ENCODE measurements at regions not wholly inside any gene's neighbourhood (a gene's known extent, or its start where the extent isn't known, plus 50 kb on each side); places are given as distances from the start of the nearest gene placed in this dataset.

- no peaks in the 10 kb centered on the region for H4K20me1 ChIP-seq (ENCODE audit: insufficient read depth, low read length)
- TF ChIP-seq CTCF (IDR thresholded peaks at IDR 0.05; ENCODE audit: extremely low read depth, low read depth, low read length), result peak; percentile 65
- DNase-seq (ENCODE audit: insufficient read length, low spot score, missing footprints), result no peak
- H3K4me2 ChIP-seq (ENCODE audit: insufficient read depth, low read length), result no peak overlapping the region
- H2AFZ ChIP-seq (ENCODE audit: low read length), result no peak overlapping the region
- no peak overlapping the region for H3K4me3 ChIP-seq (ENCODE audit: insufficient read depth, low read length)
- H3K27me3 ChIP-seq (ENCODE audit: insufficient read depth, low read length), result no peaks in the 10 kb centered on the region
- H3K9me3 ChIP-seq (ENCODE audit: low read depth, low read length), result no peaks in the 10 kb centered on the region
- no peaks in the 10 kb centered on the region for H3K79me2 ChIP-seq (ENCODE audit: insufficient read depth, low read length)
- no peaks in the 10 kb centered on the region for H3K36me3 ChIP-seq (ENCODE audit: insufficient read depth, low read length)
- no peak overlapping the region for H3K27ac ChIP-seq (ENCODE audit: low read depth, low read length)
- no peaks in the 10 kb centered on the region for H3K4me1 ChIP-seq (ENCODE audit: insufficient read depth, low read length)
Observed at GRCh38 chr12:77152623-77153193, 87.3 kb upstream of the E2F7 start.

- H4K20me1 ChIP-seq (ENCODE audit: insufficient read depth, low read length), result no peaks in the 10 kb centered on the region
- no peak overlapping the region for H3K4me3 ChIP-seq (ENCODE audit: insufficient read depth, low read length)
- no peaks in the 10 kb centered on the region for H3K4me1 ChIP-seq (ENCODE audit: insufficient read depth, low read length)
- no peaks in the 10 kb centered on the region for H3K79me2 ChIP-seq (ENCODE audit: insufficient read depth, low read length)
- no peaks in the 10 kb centered on the region for H3K36me3 ChIP-seq (ENCODE audit: insufficient read depth, low read length)
- no peak for TF ChIP-seq CTCF (IDR thresholded peaks at IDR 0.05; ENCODE audit: extremely low read depth, low read depth, low read length)
- H3K27ac ChIP-seq (ENCODE audit: low read depth, low read length), result no peak overlapping the region
- H3K27me3 ChIP-seq (ENCODE audit: insufficient read depth, low read length), result no peaks in the 10 kb centered on the region
- no peak overlapping the region for H2AFZ ChIP-seq (ENCODE audit: low read length)
- no peaks in the 10 kb centered on the region for H3K9me3 ChIP-seq (ENCODE audit: low read depth, low read length)
- DNase-seq (ENCODE audit: insufficient read length, low spot score, missing footprints), result no peak
- H3K4me2 ChIP-seq (ENCODE audit: insufficient read depth, low read length), result no peak overlapping the region
Observed at GRCh38 chr12:77151030-77151429, 85.7 kb upstream of the E2F7 start.

- Histone ChIP-seq H3K4me3 (ENCODE audit: insufficient read depth, low read length) (no peak overlapping the region), H3K9me3 (ENCODE audit: low read depth, low read length) (no peaks in the 10 kb centered on the region), H3K4me1 (ENCODE audit: insufficient read depth, low read length) (peaks cover 11% of the 10 kb centered on the region), H3K79me2 (ENCODE audit: insufficient read depth, low read length) (no peaks in the 10 kb centered on the region), H3K27ac (ENCODE audit: low read depth, low read length) (no peak overlapping the region), H3K4me2 (ENCODE audit: insufficient read depth, low read length) (no peak overlapping the region), H3K36me3 (ENCODE audit: insufficient read depth, low read length) (no peaks in the 10 kb centered on the region), H4K20me1 (ENCODE audit: insufficient read depth, low read length) (no peaks in the 10 kb centered on the region), H2AFZ (ENCODE audit: low read length) (no peak overlapping the region), H3K27me3 (ENCODE audit: insufficient read depth, low read length) (no peaks in the 10 kb centered on the region)
- no peak for DNase-seq (ENCODE audit: insufficient read length, low spot score, missing footprints)
- TF ChIP-seq CTCF (IDR thresholded peaks at IDR 0.05; ENCODE audit: extremely low read depth, low read depth, low read length), result no peak
Observed at GRCh38 chr12:77133566-77133965, 68.2 kb upstream of the E2F7 start.

- Histone ChIP-seq H3K27me3 (ENCODE audit: insufficient read depth, low read length) (no peaks in the 10 kb centered on the region), H3K27ac (ENCODE audit: low read depth, low read length) (no peak overlapping the region), H3K79me2 (ENCODE audit: insufficient read depth, low read length) (no peaks in the 10 kb centered on the region), H2AFZ (ENCODE audit: low read length) (no peak overlapping the region), H3K9me3 (ENCODE audit: low read depth, low read length) (no peaks in the 10 kb centered on the region), H3K36me3 (ENCODE audit: insufficient read depth, low read length) (no peaks in the 10 kb centered on the region), H3K4me3 (ENCODE audit: insufficient read depth, low read length) (no peak overlapping the region), H3K4me2 (ENCODE audit: insufficient read depth, low read length) (no peak overlapping the region), H3K4me1 (ENCODE audit: insufficient read depth, low read length) (peaks cover 11% of the 10 kb centered on the region), H4K20me1 (ENCODE audit: insufficient read depth, low read length) (no peaks in the 10 kb centered on the region)
- no peak for DNase-seq (ENCODE audit: insufficient read length, low spot score, missing footprints)
- no peak for TF ChIP-seq CTCF (IDR thresholded peaks at IDR 0.05; ENCODE audit: extremely low read depth, low read depth, low read length)
Observed at GRCh38 chr12:77131977-77132490, 66.7 kb upstream of the E2F7 start.

All from osteoblast (primary cell).